ENCODE measurements at regions not wholly inside any gene's neighbourhood (a gene's known extent, or its start where the extent isn't known, plus 50 kb on each side); places are given as distances from the start of the nearest gene placed in this dataset.

DNA sequence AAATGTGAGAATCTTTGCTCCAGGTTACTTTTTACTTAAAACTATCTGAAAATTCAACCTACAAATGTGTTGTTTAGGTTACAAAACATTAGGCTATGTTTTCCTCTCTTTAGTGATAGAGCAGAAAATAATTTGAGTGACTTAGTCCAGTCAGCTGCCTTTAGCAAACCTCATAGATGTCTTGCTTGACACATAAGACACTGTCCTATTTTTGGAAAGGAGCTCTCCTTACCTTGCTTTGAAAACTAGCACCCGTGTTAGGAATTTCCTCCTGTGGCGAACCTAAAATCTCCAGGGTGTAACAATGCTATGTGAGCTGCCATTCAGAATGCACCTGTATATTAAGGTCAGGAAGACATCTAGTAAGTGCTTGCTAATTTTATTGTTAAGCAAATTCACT lies 221.2 kb upstream of the CD180 start:
- TF ChIP-seq CHD4 (IDR thresholded peaks at IDR 0.05) (no peak), CTCF (IDR thresholded peaks at IDR 0.05 in 2 of 3, conservative IDR thresholded peaks at IDR 0.05 in 1 of 3; ENCODE audit: control insufficient read depth in 2 of 3, extremely low read depth in 1 of 3, insufficient read depth in 1 of 3, low read depth in 3 of 3, low read length in 3 of 3) (no peak), HDAC2 (IDR thresholded peaks at IDR 0.05) (no peak), EZH2 (IDR thresholded peaks at IDR 0.05; ENCODE audit: borderline replicate concordance, control insufficient read depth, low read depth, low read length) (no peak)
